ENCODE measurements at regions not wholly inside any gene's neighbourhood (a gene's known extent, or its start where the extent isn't known, plus 50 kb on each side); places are given as distances from the start of the nearest gene placed in this dataset.
"Not testable (repeated sequence)": the region's sequence is repeated elsewhere in the genome, so short reads cannot be mapped to it uniquely, and the experiment has no call there.

GRCh38 chr1:58249737-58250586, 296.6 kb downstream of the OMA1 start:
- DNase-seq = peak in 2 of 6 experiments; percentile 8 to 9

- DNase-seq = no peak
These were observed 297.2 kb downstream of the OMA1 start for GRCh38 chr1:58249388-58249736.

GRCh38 chr1:58248791-58249190, 297.7 kb downstream of the OMA1 start:
- no peak for DNase-seq

GRCh38 chr1:58248072-58248471, 298.5 kb downstream of the OMA1 start:
- no peak for DNase-seq

- DNase-seq = no peak
These were observed 300.0 kb downstream of the OMA1 start for GRCh38 chr1:58246549-58246948.

- no peak for DNase-seq
These were observed 301.7 kb downstream of the OMA1 start for GRCh38 chr1:58244872-58245271.

GRCh38 chr1:58238846-58239245, 307.7 kb downstream of the OMA1 start:
- no peak for DNase-seq

- no peak for DNase-seq
These were observed 312.8 kb downstream of the OMA1 start for GRCh38 chr1:58233729-58234128.

GRCh38 chr1:58231204-58231603, 315.3 kb downstream of the OMA1 start:
- no peak for DNase-seq

GRCh38 chr1:58227604-58228003, 318.9 kb downstream of the OMA1 start:
- DNase-seq = no peak

- DNase-seq = no peak
These were observed 323.0 kb downstream of the OMA1 start for GRCh38 chr1:58223522-58223921.

GRCh38 chr1:58220836-58221472, 325.6 kb downstream of the OMA1 start:
- DNase-seq = no peak

- not testable (repeated sequence) for DNase-seq
These were observed 330.4 kb downstream of the OMA1 start for GRCh38 chr1:58216169-58216568.

GRCh38 chr1:58214674-58215073, 331.9 kb downstream of the OMA1 start:
- DNase-seq = no peak

- no peak for DNase-seq
These were observed 334.7 kb downstream of the OMA1 start for GRCh38 chr1:58211869-58212268.

GRCh38 chr1:58209575-58209974, 337.0 kb downstream of the OMA1 start:
- no peak for DNase-seq

GRCh38 chr1:58206749-58207148, 339.8 kb downstream of the OMA1 start:
- DNase-seq = no peak

GRCh38 chr1:58204284-58204683, 342.2 kb downstream of the OMA1 start:
- no peak for DNase-seq

- no peak for DNase-seq
These were observed 344.9 kb downstream of the OMA1 start for GRCh38 chr1:58201492-58202106.

- no peak for DNase-seq
These were observed 346.1 kb downstream of the OMA1 start for GRCh38 chr1:58200437-58200836.

GRCh38 chr1:58197811-58198210, 348.7 kb downstream of the OMA1 start:
- DNase-seq = no peak

- no peak for DNase-seq
These were observed 356.1 kb downstream of the OMA1 start for GRCh38 chr1:58190267-58190988.

- DNase-seq = no peak
These were observed 357.1 kb downstream of the OMA1 start for GRCh38 chr1:58189453-58189852.
